HG03565 (cell line): ENCODE measurements at regions not wholly inside any gene's neighbourhood (a gene's known extent, or its start where the extent isn't known, plus 50 kb on each side); places are given as distances from the start of the nearest gene placed in this dataset.

Experiments
- ATAC-seq: cut with Tn5 transposase; IDR thresholded peaks from one replicate; pipeline ENCODE4 v1.9.1; 2021; ENCODE audit warnings: mild to moderate bottlenecking, moderate library complexity; ENCODE audit not compliant: unreplicated experiment

DNA sequence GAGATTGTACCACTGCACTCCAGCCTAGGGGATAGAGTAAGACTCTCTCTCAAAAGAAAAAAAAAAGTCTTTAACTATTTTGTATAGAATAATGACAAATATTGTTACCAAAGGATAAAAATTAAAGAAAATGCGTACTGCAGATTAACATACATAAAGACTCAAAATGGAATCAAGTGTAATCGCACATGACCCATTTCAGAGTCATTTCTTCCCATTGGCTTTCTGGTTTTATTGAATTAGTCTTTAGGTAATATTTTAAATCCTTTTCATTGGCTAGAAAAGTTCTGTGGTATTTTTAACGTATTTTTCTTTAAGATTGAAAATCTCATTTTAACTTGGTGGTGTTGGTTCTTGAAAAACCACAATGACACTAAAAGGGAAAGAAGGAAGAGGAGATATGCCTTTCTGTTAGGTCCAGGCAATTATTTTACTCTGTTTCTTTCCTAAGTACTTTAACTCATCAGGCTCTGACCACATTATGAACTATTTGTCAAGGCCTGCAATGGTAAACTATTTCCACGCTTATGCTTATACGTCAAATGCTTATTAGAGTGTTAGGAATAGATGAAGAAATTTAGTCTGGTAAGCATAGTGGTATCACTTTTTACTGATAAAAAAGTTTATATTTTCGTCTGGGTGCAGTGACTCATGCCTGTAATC is 52.3 kb downstream of the PLEKHG1 start:
- no peak for ATAC-seq

DNA sequence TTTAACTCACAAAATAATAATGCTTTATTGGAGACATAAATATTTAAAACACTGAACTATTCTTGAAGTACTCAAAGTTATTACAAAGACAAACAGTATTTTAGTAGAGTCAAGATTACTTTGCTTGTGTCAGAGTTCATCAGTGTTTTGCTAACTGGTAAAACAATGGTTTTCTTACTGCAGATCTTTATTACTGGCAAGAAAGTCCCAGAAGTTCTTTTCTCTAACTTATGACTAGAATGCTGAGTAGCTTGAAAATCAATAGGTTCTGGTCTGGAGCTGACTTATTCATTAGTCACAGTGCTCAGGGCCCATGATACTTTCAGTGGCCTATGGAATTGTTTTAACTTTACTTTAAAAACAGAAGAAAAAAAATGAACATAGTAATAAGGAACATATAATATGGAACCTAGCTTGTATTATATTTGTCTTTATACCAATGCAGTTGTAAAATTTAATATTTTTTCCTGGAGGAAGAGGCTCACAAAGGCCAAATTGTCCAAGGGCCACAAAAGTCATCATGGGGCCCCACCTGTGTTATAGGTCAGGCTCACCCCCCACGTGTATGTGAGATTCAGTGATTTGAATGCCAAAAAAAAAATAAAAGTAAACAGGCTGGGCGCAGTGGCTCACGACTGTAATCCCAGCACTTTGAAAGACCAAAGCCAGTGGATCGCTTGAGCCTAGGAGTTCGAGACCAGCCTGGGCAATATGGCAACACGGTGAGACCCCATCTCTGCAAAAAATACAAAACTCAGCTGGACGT is 53.3 kb downstream of the PLEKHG1 start:
- ATAC-seq: no peak

DNA sequence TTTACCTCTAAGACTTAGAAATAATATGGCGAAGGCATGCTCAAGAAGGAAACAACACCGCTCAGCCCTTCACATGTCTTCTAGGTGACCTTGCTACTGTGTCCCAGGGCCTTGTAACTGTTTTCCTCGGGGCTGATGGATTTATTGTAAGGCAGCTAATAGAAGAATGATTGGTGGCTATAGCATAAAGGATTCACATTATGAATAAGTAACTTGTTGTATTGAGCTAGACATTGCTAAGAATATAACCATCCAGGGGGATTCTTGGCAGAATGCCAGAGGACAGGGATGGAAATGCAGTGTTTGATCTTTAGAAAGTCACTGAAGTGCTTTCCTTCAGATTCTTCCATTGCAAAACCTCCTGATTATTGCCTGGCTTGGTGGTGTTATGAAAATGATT is 54.9 kb downstream of the PLEKHG1 start:
- no peak for ATAC-seq

DNA sequence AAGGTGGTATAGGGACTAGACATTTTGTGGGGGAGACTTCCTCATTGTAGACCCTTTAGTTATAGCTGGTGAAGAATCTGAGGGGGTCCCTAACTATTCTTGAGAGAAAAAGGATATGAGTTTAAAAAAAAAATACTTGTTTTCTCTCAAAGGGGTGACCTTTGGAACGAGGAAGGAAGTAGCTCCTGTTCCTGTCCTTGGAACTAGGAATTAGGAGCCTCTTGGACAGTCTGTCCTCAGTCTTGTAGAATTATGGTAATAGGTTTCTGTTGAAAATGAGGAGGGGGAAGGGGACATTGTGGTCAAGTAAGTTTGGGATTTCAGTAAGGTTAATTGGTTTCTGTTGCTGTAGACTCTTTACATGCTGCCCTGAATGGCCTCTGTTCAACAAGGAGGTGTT is 56.5 kb downstream of the PLEKHG1 start:
- no peak for ATAC-seq

DNA sequence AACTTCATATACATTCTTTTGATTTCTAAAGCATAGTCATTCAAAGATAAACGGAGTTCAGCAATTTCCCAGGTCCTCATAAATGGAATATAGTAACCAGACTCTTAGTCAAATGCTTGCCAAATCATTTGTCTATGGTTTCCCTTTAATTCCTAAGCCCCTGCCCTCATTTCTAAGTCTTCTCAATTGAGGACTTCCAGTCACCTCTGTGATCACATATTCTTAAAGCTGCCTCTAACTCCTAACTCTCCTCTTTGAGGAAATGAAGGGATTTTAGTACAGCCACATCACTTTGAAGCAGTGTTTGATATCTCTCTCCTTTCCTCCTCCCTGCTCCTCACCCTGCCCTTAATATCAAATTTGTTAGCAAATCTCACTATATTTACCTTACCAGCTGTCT is 58.7 kb downstream of the PLEKHG1 start:
- no peak for ATAC-seq

DNA sequence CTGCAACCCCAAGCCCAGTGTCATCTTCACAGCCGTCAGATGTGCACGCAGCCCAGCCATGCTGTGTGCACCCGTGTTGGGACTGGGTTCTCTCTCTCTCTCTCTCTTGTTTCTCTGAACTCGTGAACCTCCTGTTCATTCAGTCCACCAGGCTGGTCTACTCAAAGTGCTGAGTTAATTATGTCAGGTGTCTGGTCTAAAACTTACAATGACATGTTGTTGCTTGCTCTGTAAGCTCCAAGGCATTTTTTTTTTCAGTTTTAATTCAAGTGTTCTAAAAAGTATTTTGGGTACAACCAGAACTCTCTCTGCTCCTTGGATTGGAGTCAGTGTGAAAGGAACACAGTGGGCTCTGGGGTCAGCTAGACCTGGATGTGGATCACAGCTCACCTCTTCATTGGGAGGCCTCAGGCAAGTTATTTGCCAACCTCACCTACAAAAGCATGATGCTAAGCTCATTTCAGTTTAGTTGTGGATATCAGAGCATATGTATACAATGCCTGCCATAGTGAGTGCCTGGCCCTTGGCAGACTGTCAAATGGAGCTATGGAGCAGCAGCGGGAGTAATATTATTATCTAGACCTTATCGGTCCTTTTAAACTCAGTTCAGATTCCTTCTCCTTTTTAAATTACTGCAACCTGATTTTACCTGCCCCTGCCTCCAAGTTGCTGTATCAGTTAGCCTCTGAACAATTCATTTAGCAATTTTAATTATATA is 59.5 kb downstream of the PLEKHG1 start:
- no peak for ATAC-seq

DNA sequence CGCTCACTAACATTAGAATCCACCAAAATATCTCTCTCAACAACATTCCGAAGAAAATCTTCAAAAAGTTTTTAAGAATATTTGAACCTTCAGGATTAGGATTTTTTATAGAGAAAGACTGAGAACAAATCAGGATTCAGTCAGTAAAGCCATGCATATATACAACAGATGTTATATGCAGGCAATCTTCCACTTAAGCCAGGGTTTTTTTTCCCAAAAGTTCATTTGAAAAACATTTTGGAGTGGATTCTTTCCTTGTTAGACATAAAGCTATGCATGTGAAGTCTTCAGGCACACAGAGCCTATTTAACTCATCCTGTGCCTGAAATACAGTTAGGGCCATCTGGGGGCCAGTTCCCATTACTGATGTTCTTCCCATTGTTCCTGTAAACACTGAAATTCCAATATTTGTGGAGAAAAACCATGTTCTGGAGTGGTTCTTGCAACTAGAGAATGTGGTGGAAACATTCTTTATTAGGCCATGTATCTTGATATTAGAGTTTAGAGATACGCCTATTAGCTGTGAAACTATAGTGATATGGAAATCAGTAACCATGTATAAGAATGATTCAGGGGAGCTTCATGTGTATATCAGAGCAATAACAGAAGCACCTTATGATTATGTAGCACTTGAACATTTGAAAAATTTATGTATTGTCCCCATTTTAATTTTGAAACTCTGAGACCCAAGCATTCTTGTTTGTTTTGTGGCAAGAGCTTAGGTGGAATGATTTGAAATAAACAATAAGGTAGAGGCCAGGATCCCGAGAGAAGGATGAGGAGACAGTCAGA is 61.7 kb downstream of the PLEKHG1 start:
- no peak for ATAC-seq

DNA sequence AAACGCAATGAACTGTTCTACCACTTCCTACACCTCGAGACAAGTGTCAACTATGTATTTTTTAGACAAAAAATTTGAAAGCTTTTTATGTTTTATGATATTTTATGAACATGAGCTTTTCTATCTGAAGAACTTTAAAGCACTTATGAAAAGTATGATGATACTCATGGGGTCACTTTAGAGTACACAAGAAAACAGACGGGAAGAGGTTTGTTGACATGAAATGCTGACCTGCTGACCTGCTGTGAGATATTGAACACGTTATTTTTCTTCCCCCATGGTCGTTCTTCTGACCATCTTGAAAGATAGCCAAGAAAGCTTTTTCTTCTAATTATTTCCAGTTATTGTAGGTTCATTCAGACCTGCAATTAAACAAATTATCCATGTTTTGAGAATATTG is 63.1 kb downstream of the PLEKHG1 start:
- no peak for ATAC-seq

DNA sequence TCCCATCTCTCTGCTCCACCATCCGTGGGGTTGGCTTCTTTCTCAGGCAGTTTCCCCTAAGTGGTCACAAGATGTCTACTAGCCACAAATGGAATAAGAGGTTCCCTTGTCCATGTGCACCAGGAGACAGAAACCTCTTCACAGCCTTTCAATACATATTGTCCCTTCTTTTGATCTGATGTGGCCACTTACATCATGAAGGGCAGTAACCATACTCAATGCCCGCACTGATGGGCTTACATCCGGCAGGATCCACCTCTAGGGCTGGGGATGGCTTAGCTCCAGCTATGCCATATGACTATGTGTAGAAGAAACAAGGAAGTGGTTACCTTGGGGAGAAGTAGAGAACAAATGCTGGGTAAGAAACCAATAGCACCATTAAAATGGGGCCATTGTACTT is 64.4 kb downstream of the PLEKHG1 start:
- ATAC-seq: no peak

DNA sequence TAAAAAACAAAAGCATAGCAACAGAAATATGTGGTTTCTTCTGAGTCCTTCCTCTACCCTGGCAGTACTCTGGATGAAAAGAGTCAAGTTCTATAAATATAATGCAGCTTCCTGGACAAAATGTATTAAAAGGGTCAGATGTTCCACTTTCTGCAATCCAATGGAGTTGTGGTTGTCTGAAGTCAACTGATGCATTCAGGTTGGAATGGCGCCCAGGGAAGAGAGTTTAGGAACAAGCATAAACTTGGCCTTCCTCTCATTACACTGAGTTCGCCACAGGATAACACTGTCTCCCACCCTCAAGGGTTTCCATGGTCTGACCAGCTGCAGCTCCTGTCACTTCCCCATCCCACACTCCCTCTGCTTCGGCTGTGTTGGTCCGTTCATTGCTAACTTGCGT is 66.4 kb downstream of the PLEKHG1 start:
- no peak for ATAC-seq

DNA sequence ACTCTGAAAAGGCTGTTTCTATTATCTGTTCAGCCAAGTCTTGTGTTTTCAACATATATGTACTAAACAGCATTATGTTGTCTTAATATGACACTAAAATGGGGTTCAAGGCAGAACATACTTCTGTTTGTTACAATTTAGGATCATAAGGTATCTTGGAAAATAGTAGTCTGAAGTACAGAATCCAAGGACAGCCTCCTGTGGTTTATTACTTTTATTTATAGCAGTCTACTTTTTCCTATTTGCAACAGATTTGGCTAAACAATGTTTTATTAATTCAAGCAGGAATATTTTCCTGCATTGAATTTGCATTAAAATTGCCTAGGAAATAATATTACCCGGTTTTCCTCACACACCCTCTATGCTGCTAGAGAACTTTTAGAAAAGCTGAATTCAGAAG is 67.7 kb downstream of the PLEKHG1 start:
- no peak for ATAC-seq

DNA sequence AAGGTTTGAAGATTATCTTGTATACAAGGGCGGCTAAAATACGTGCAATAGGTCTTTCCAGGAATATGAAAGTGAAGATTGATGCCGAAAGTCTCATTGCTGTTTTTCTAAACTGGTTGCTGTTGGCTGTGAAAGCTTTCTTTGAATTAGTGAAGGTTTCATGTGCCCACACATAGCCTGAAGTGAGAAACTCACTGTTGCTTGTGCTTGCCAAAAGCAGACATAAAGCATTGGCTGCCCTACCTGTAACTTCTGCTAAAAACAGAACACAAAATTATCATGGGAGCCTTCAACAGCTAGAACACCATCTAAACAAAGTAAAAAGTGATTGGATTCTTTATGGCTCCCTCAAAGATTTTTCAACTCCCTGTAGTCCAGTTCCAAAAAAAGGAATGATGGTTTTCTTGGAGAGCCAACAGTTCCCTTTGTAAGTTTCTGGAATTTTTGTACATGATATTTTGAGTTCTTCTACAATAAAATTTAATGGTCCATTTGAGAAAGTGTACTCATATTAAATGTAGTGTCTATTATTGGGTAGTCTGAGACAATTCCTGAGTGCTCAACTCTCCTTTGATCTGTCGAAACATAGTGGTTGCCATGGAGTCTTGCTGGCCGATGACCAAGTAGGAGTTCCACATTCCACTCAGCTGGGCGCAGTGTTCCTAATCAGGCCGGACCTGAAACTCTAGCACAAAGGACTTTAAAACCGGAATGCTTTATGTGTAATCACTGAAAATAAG is 68.5 kb downstream of the PLEKHG1 start:
- no peak for ATAC-seq

DNA sequence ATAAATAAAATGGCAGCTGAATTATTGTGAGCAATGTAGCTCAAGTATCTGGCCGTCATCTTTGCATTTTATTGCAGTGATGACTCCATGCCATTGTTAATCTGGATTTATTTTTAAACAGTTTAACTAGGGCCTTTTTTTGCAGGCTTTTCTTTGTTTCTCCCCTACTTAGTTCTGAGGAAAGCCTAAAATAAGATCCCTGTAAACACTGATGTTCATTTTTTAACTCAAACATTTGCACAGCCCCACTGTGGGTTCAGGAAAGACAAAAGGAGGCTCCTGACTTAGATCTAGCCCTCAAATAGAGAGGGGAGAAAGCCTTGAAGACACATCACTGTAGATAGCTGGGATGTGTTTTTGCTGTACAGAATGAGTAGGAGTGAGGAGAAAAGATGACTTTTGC is 69.2 kb downstream of the PLEKHG1 start:
- no peak for ATAC-seq

DNA sequence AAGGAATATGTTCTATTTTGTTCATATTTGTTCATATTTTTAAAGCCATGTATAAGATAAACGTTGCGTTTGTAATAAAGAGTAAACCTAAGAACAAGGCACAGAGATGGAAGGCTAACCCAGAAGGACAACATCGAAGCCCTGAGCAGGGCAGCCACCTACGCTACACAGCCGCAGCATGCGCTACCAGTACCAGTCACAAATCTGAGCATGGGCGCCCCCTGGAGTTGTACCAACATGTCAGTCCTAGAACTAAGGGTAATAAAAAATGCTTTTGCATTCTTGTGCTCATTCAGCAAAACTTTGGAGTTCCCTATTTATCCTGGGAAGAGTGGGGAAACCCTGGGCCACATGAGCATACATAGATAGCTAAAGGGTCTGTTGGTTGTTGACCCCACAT is 70.6 kb downstream of the PLEKHG1 start:
- ATAC-seq: no peak

DNA sequence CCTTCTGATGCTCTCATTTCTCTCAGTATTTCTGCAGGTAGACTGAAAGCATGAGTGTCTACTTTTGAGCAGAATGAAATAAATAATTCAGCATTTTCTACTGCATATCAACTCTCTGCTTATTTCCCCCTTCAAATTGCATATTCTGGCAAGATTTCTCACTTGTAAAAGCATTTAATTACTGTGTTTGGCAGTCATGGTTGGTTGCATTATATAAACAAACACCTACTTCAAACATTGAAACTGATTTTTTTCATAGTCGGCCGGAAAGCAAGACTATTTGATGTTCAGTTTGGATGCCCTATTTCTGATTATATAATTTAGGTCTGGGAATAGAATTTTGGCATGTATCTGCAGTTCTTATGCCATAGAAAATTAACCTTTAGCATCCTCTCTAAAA is 73.1 kb downstream of the PLEKHG1 start:
- ATAC-seq: no peak

DNA sequence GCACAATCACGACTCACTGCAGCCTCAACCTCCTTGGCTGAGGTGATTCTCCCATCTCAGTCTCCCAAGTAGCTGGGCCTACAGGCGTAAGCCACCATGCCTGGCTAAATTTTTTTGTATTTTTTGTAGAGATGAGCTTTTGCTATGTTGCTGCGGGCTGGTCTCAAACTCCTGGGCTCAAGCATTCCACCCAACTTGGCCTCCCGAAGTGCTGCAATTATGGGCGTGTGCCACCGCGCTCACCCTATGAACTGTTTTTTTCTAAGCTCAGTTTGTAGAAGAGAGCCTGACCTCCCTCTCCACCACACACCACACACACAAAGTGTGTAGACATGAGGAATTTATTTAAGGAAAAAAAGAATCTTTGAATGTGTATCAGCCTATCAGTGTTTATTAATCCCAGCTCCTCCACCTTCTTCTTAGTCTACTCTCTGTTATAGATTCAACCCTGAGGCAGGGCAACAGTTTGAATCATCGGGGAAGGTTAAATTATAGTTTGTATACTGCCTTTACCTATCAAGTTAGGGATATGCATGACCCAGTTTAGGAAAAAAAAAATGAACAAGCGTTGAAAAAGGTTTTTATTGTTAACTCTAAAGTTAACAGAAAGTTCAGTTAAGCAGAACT is 74.1 kb downstream of the PLEKHG1 start:
- no peak for ATAC-seq

DNA sequence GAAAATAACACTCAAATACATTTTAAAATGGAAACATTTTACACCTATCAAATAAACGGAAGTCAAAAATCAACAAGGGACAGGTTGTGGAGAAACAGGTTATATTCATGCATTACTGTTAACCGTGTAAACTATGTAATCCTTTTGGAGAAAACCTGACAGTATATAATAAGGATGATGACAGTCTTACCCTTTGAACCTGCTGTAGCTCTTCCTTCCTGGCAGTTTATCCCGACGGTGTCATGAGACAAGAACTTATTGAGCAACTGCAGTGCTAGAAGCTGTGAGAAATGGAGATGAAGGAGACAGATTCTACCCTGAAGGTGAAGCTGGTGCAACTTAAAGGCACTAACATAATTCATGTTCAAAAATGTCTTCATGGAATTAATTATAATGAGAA is 76.7 kb downstream of the PLEKHG1 start:
- no peak for ATAC-seq

DNA sequence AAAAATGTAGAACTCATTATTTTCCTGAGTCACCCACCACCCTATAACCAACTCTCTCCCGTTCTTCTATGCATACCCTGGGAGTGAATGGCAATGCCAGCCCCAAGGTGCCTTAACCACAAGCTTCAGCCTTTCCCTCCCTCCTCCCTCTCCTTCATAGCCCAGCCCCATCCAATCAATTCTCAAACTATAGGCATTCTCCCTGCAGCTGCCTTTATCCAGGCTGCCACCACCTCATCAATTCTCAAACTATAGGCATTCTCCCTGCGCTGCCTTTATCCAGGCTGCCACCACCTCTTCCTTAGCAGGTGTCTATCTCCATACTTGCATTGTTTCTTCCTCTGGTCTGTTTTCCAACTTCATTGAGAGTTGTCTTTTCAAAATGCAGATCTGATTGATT is 77.1 kb downstream of the PLEKHG1 start:
- no peak for ATAC-seq

DNA sequence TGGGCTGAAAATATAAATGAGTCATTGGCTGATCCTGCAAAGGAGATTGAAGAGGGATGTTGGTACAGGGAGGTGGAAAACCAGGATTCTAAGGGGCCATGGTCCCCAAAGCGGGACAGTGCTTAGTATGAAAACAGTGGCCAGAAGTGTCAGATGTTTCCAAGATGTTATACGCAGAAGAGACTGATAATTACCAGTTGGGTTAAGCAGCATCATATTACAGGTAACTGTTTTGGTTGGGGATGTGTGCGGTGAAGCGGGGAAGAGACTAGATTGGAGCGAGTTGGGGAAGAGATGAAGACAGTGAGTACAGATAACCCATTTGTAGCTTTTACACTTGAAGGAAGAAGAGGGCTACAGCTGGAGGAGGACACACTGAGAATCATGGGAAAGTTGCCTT is 80.8 kb downstream of the PLEKHG1 start:
- no peak for ATAC-seq
